ENCODE measurements at regions not wholly inside any gene's neighbourhood (a gene's known extent, or its start where the extent isn't known, plus 50 kb on each side); places are given as distances from the start of the nearest gene placed in this dataset.

DNA sequence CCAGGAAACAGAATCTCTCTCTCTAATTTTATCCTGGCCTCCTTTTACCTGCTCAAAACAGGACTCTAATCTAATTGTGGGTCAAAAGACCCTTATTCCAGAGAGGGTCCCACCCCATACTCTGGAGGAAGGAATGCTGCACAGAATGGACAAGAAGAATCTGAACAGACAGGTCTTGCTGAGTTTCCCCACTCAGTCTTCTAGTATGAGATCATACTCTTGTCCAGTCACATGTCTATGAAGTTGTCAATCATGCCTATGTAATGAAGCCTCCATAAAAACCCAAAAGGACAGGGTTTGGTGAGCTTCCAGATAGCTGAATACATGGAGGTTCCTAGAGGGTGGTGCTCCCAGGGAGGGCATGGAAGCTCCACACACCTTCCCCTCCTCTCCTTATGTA, 123.9 kb upstream of the FER start:
- no TSS peak for BruUV-seq (replicated peaks)
- Mint-ChIP-seq H3K9me3 (ENCODE audit: unreplicated experiment) (no peaks in the 10 kb centered on the region), H3K27ac (ENCODE audit: low read depth, unreplicated experiment) (no peak overlapping the region), H3K27me3 (ENCODE audit: insufficient read depth, unreplicated experiment) (no peaks in the 10 kb centered on the region), H3K36me3 (ENCODE audit: insufficient read depth, unreplicated experiment) (no peaks in the 10 kb centered on the region), H3K4me3 (ENCODE audit: unreplicated experiment) (no peak overlapping the region), H3K4me1 (ENCODE audit: insufficient read depth, unreplicated experiment) (no peaks in the 10 kb centered on the region)
- CTCF ChIA-PET = interaction anchor here (0.6 kb wide), 1 partner anchor 10 kb away, joined by 3 read pairs; no protein-coding TSS in a partner anchor
- TF ChIP-seq, protein P1, sequence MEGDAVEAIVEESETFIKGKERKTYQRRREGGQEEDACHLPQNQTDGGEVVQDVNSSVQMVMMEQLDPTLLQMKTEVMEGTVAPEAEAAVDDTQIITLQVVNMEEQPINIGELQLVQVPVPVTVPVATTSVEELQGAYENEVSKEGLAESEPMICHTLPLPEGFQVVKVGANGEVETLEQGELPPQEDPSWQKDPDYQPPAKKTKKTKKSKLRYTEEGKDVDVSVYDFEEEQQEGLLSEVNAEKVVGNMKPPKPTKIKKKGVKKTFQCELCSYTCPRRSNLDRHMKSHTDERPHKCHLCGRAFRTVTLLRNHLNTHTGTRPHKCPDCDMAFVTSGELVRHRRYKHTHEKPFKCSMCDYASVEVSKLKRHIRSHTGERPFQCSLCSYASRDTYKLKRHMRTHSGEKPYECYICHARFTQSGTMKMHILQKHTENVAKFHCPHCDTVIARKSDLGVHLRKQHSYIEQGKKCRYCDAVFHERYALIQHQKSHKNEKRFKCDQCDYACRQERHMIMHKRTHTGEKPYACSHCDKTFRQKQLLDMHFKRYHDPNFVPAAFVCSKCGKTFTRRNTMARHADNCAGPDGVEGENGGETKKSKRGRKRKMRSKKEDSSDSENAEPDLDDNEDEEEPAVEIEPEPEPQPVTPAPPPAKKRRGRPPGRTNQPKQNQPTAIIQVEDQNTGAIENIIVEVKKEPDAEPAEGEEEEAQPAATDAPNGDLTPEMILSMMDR (IDR thresholded peaks at IDR 0.05; ENCODE audit: unreplicated experiment) = no peak
- intact Hi-C loops (cut with micrococcal nuclease) = no loop called here
- POLR2A ChIA-PET = no interaction called here
- no peak for DNase-seq (ENCODE audit: unreplicated experiment)

DNA sequence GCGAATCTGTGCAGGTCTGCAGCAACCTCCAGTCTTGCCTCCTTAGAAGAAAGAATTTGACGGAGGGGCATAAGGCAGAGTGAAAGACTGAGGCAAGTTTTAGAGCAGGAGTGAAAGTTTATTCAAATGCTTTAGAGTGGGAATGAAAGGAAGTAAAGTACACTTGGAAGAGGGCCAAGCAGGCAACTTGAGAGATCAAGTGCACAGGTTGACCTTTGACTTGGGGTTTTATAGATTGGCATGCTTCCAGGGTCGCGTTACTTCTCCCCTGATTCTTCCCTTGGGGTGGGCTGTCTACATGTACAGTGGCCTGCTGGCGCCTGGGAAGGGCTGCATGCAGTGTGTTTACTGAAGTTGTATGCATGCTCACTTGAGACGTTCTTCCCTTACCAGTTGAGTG, 127.2 kb upstream of the FER start:
- no TSS peak for BruUV-seq (replicated peaks)
- H3K4me3 Mint-ChIP-seq (ENCODE audit: unreplicated experiment) = no peak overlapping the region
- POLR2A ChIA-PET = no interaction called here
- intact Hi-C loops (cut with micrococcal nuclease) = no loop called here
- H3K36me3 Mint-ChIP-seq (ENCODE audit: insufficient read depth, unreplicated experiment) = no peaks in the 10 kb centered on the region
- H3K27me3 Mint-ChIP-seq (ENCODE audit: insufficient read depth, unreplicated experiment) = no peaks in the 10 kb centered on the region
- H3K4me1 Mint-ChIP-seq (ENCODE audit: insufficient read depth, unreplicated experiment) = no peaks in the 10 kb centered on the region
- no peak overlapping the region for H3K27ac Mint-ChIP-seq (ENCODE audit: low read depth, unreplicated experiment)
- no peak for DNase-seq (ENCODE audit: unreplicated experiment)
- H3K9me3 Mint-ChIP-seq (ENCODE audit: unreplicated experiment) = no peaks in the 10 kb centered on the region
- CTCF ChIA-PET = no interaction called here
- TF ChIP-seq, protein P1 (IDR thresholded peaks at IDR 0.05; ENCODE audit: unreplicated experiment) = no peak

DNA sequence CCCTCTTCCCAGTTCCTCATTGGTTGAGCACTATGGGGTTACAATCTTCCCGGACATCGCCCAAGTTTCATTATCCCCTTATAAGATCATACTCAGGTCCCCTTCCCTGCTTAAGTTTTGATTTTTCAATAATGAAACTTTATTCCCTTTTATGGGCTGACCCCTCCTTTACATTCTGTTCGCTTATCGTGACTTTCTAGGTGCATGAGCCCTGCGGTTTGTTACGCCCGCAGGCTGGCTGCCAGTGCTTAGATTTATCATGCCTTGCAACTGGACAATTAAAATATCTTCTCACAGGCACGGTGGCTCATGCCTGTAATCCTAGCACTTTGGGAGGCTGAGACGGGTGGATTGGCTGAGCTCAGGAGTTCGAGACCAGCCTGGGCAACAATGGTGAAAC, 127.9 kb upstream of the FER start:
- Mint-ChIP-seq H3K9me3 (ENCODE audit: unreplicated experiment) (no peaks in the 10 kb centered on the region), H3K4me1 (ENCODE audit: insufficient read depth, unreplicated experiment) (no peaks in the 10 kb centered on the region), H3K4me3 (ENCODE audit: unreplicated experiment) (no peak overlapping the region), H3K27ac (ENCODE audit: low read depth, unreplicated experiment) (no peak overlapping the region), H3K36me3 (ENCODE audit: insufficient read depth, unreplicated experiment) (no peaks in the 10 kb centered on the region), H3K27me3 (ENCODE audit: insufficient read depth, unreplicated experiment) (no peaks in the 10 kb centered on the region)
- CTCF ChIA-PET = no interaction called here
- no TSS peak for BruUV-seq (replicated peaks)
- no peak for DNase-seq (ENCODE audit: unreplicated experiment)
- TF ChIP-seq, protein P1 (IDR thresholded peaks at IDR 0.05; ENCODE audit: unreplicated experiment) = no peak
- intact Hi-C loops (cut with micrococcal nuclease) = no loop called here
- POLR2A ChIA-PET = no interaction called here

DNA sequence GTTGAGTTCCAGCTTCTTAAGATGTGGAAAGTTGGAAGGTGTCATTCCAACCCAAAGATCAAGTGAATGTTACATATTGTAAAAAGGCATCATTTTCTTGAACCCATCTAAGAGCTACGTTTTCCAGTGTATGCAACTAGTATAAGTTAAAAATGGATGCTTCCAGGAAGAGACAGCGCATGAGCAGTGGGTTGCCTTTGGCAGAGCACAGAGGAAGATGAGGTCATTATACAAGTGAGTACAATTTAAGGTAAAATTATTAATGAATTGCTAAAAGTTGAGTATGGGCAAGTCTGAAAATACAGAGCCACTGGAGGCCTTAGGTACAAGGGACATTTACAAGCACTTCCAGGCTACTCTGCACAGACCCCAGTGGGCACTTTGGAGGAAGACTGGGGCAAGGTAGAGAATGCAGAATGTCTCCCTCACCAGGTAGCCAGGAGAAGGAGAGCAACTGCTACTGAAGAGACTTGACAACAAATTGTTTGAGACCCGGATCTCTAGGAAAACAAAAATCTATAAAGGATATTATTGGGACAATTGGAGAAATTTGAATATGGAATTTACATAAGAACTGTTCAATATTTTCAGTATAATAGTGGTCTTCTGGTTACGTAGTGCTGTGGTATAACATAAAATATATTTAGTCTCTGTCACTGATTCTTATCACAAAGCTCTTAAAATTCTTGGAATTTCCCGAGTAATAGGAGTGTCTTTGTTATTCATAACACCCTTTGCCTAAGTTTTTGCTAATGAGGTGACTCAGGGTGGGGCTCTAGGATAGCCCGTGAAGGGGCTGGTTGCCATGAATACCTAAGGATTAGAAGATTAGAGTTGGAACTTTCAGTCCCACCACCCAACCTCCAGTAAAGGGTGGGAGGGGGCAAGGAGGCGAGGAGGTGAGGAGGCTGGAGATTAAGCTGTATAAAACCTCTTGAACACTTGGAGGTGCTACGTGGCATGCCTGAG, 129.9 kb upstream of the FER start:
- CTCF ChIA-PET = interaction anchor here (0.5 to 0.9 kb wide), 3 partner anchors 64 to 1308 kb away, joined by 3 to 7 read pairs (median 4); no protein-coding TSS in a partner anchor
- no TSS peak for BruUV-seq (replicated peaks)
- POLR2A ChIA-PET = interaction anchor here (0.9 kb wide), 1 partner anchor 39 kb away, joined by 3 read pairs; no protein-coding TSS in a partner anchor
- Mint-ChIP-seq H3K27ac (ENCODE audit: low read depth, unreplicated experiment) (no peak overlapping the region), H3K36me3 (ENCODE audit: insufficient read depth, unreplicated experiment) (no peaks in the 10 kb centered on the region), H3K4me1 (ENCODE audit: insufficient read depth, unreplicated experiment) (no peaks in the 10 kb centered on the region), H3K9me3 (ENCODE audit: unreplicated experiment) (peaks cover 8% of the 10 kb centered on the region), H3K27me3 (ENCODE audit: insufficient read depth, unreplicated experiment) (no peaks in the 10 kb centered on the region), H3K4me3 (ENCODE audit: unreplicated experiment) (no peak overlapping the region)
- no peak for DNase-seq (ENCODE audit: unreplicated experiment)
- intact Hi-C loops (cut with micrococcal nuclease) = no loop called here
- TF ChIP-seq, protein P1 (IDR thresholded peaks at IDR 0.05; ENCODE audit: unreplicated experiment) = no peak
